ENCODE measurements at regions not wholly inside any gene's neighbourhood (a gene's known extent, or its start where the extent isn't known, plus 50 kb on each side); places are given as distances from the start of the nearest gene placed in this dataset.
"Not testable (repeated sequence)": the region's sequence is repeated elsewhere in the genome, so short reads cannot be mapped to it uniquely, and the experiment has no call there.

DNA sequence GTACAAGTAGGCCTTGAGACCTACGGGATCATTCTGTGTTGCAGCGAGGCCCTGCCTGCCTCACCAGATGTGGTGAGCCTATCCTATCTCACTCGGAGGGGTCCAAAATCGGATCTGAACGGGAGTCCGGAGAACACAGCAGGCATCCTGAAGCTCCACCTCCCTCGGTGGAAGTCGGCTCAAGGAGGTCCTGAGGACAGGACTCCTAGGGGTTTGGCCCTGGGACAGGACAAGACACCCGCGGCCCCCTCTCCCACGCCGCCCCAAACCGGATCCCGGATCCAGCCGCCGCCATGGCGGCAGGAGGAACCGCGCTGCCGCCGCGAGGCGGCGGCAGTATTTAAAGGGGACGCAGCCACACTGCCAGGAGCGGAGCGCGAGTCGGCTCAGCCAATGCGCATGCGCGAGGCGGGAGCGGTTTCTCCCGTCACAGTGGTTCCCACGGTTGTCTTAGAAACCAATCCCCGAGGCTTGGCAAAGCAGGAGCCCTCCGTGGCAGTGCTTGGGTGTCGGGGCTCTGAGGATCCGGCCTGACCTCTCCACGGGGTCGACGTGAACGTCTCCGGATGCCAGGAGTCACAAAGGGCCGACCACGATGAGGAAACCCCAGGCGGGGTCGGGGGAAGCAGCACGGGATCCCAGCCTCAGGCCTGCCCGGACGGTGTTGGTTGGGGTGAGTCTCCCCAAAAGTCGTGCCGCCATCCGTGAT lies 454.6 kb upstream of the ZNG1F start:
- H3K36me3 ChIP-seq; H3K9me3 ChIP-seq; H3K4me1 ChIP-seq; in situ Hi-C loops (cut with MboI; ENCODE audit: low pct_ligation_motif_present in 1 of 4, low pct_unique_long_range_greater_than_20kb in 1 of 4, low sequenced_read_pairs in 3 of 4); intact Hi-C loops (cut with DNase I; ENCODE audit: low total_unique reads); H3K27me3 ChIP-seq: not testable (repeated sequence)
- WGBS, 2 donors (ENCODE audit: low coverage in 1 of 2), result 11% methylated on average over 21 of the region's 55 CpGs; no CpG with 5 or more reads in 1 of the 2 donors
- H3K27ac ChIP-seq, result peak overlapping the region in 3 of 4 donors; percentile 74 to 80 (median 79)
- peak; percentile 72 for DNase-seq
- TF ChIP-seq CTCF (IDR thresholded peaks at IDR 0.05), result peak in 2 of 5 experiments; percentile 18 to 19
- TF ChIP-seq POLR2A (IDR thresholded peaks at IDR 0.05), result peak; percentile 39
- peak overlapping the region in 3 of 4 donors; percentile 24 to 54 (median 34) for H3K4me3 ChIP-seq

- H3K27me3 ChIP-seq; H3K4me1 ChIP-seq; H3K9me3 ChIP-seq; in situ Hi-C loops (cut with MboI; ENCODE audit: low pct_ligation_motif_present in 1 of 4, low pct_unique_long_range_greater_than_20kb in 1 of 4, low sequenced_read_pairs in 3 of 4); DNase-seq; H3K27ac ChIP-seq; H3K4me3 ChIP-seq; intact Hi-C loops (cut with DNase I; ENCODE audit: low total_unique reads); H3K36me3 ChIP-seq: not testable (repeated sequence)
- 20 to 64% methylated on average over 1 to 3 of the region's 3 CpGs for WGBS, 2 donors (ENCODE audit: low coverage in 1 of 2)
Observed at GRCh38 chr9:41633726-41634125, 444.6 kb upstream of the ZNG1F start.

GRCh38 chr9:41623666-41624065 lies 434.5 kb upstream of the ZNG1F start:
- H3K4me1 ChIP-seq; in situ Hi-C loops (cut with MboI; ENCODE audit: low pct_ligation_motif_present in 1 of 4, low pct_unique_long_range_greater_than_20kb in 1 of 4, low sequenced_read_pairs in 3 of 4); H3K9me3 ChIP-seq; H3K36me3 ChIP-seq; H3K27me3 ChIP-seq; H3K4me3 ChIP-seq; intact Hi-C loops (cut with DNase I; ENCODE audit: low total_unique reads); DNase-seq; H3K27ac ChIP-seq: not testable (repeated sequence)
- 85 to 88% methylated on average over 3 to 10 of the region's 10 CpGs for WGBS, 2 donors (ENCODE audit: low coverage in 1 of 2)

DNA sequence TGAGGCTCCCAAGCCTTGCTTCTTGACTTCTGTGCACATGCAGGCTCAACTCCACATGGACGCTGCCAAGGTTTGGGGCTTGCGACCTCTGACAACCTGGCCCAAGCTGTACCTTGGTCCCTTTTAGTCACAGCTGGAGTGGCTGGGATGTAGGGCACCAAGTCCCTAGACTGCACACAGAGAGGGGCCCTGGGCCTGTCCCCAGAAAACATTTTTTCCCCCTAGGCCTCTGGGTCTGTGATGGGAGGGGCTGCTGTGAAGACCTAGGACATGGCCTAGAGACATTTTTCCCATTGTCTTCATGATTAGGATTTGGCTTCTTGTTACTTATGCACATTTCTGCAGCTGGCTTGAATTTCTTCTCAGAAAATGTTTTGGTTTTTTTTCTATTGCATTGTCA lies 430.1 kb upstream of the ZNG1F start:
- H3K36me3 ChIP-seq; H3K27ac ChIP-seq; DNase-seq; H3K9me3 ChIP-seq; H3K27me3 ChIP-seq; intact Hi-C loops (cut with DNase I; ENCODE audit: low total_unique reads); H3K4me1 ChIP-seq; in situ Hi-C loops (cut with MboI; ENCODE audit: low pct_ligation_motif_present in 1 of 4, low pct_unique_long_range_greater_than_20kb in 1 of 4, low sequenced_read_pairs in 3 of 4); H3K4me3 ChIP-seq: not testable (repeated sequence)
- 100% methylated on average over 2 of the region's 2 CpGs; no CpG with 5 or more reads in 1 of the 2 donors for WGBS, 2 donors (ENCODE audit: low coverage in 1 of 2)

DNA sequence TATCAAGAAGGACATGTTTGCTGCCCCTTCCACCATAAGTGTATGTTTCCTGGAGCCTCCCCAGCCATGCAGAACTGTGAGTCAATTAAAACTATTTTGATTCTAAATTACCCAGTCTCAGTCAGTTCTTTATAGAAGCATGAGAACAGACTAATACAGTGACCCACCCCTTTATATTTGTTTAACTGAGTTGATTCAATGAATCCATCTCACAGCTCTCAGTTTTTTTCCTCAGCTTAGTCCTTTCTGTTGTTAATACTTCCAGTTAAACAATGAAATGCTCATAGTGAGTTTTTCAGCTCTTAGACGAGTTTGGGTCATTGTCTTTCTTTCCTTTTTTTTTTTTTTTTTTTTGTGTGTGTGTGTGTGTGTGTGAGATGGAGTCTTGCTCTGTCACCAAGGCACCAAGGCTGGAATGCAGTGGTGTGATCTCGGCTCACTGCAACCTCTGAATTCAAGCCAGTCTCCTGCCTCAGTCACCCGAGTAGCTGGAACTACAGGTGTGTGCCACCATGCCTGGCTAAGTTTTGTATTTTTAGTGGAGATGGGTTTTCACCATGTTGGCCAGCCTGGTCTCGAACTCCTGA lies 417.9 kb upstream of the ZNG1F start:
- intact Hi-C loops (cut with DNase I; ENCODE audit: low total_unique reads), result not testable (repeated sequence)

DNA sequence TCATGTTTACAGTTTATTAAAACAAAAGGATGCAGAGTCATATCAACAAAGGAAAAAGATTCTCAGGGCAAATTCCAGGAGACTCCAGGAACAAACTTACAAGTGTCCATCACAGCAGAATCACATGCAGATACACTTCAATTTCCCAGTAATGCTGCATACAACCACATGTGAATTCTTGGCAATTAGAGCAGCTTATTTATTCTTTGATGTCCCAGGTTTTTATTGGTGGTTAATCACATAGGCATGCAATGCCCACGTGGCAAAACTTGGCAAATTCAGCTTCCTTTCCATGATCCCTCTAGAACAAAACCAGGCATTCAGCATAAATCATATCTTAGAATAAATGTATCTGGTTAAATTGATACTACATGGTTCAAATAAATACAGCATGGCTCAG lies 376.5 kb upstream of the ZNG1F start:
- 4% methylated on average over 1 of the region's 1 CpG; no CpG with 5 or more reads in 1 of the 2 donors for WGBS, 2 donors (ENCODE audit: low coverage in 1 of 2)
- intact Hi-C loops (cut with DNase I; ENCODE audit: low total_unique reads); H3K4me3 ChIP-seq; H3K4me1 ChIP-seq; H3K9me3 ChIP-seq; H3K36me3 ChIP-seq; in situ Hi-C loops (cut with MboI; ENCODE audit: low pct_ligation_motif_present in 1 of 4, low pct_unique_long_range_greater_than_20kb in 1 of 4, low sequenced_read_pairs in 3 of 4); H3K27ac ChIP-seq; H3K27me3 ChIP-seq; DNase-seq: not testable (repeated sequence)

More for the DNA sequence above, 417.9 kb upstream of the ZNG1F start:
- H3K27me3 ChIP-seq; H3K9me3 ChIP-seq; in situ Hi-C loops (cut with MboI; ENCODE audit: low pct_ligation_motif_present in 1 of 4, low pct_unique_long_range_greater_than_20kb in 1 of 4, low sequenced_read_pairs in 3 of 4); H3K27ac ChIP-seq; H3K36me3 ChIP-seq; H3K4me3 ChIP-seq; H3K4me1 ChIP-seq; DNase-seq: not testable (repeated sequence)
- WGBS, 2 donors (ENCODE audit: low coverage in 1 of 2), result no CpG with 5 or more reads among the region's 4 CpGs

Small RNA genes in the stretch of these regions (small RNA-seq; reads per million reads assigned to genes)
- 0 reads per million in 4 donors for gene AL591926.1
- gene AL591926.4, result 0 reads per million in 4 donors
- gene AL591926.5, result 0 reads per million in 4 donors
- gene AL591926.6, result 0 reads per million in 4 donors
- 0 reads per million in 4 donors for gene AL591926.8
- 0 reads per million in 4 donors for gene AL591926.9
- gene RF00019, result 0 reads per million in 4 donors
- gene RF00156, result 0 reads per million in 4 donors
- gene RN7SL565P, result 0 reads per million in 4 donors
